H9 (cell line): ENCODE measurements at regions not wholly inside any gene's neighbourhood (a gene's known extent, or its start where the extent isn't known, plus 50 kb on each side); places are given as distances from the start of the nearest gene placed in this dataset.

ENCODE experiments used
- DNase-seq: peaks from one replicate; pipeline ENCODE4 v3.0.0-alpha.2; 2017
- H2AFZ ChIP-seq: one replicate; pipeline ENCODE4 v1.6.1; 2013; ENCODE audit warnings: mild to moderate bottlenecking, low read length, control low read depth, moderate library complexity
- H2AK5ac ChIP-seq: 2 replicates; pipeline ENCODE4 v1.6.1; 2013; ENCODE audit warnings: low read length, control low read depth, mixed read lengths; ENCODE audit not compliant: insufficient read length
- H2BK120ac ChIP-seq: one replicate; pipeline ENCODE4 v1.6.1; 2013; ENCODE audit warnings: low read depth, mild to moderate bottlenecking, low read length, control low read depth, inconsistent platforms; ENCODE audit not compliant: poor library complexity, severe bottlenecking
- H2BK12ac ChIP-seq: 2 replicates; pipeline ENCODE4 v1.6.1; 2013; ENCODE audit warnings: low read length, control low read depth, mixed read lengths, low read depth; ENCODE audit not compliant: insufficient read length
- H2BK15ac ChIP-seq: 2 replicates; pipeline ENCODE4 v1.6.1; 2013; ENCODE audit warnings: low read depth, low read length, control low read depth
- H2BK20ac ChIP-seq: one replicate; pipeline ENCODE4 v1.6.1; 2013; ENCODE audit warnings: low read depth, mild to moderate bottlenecking, low read length, control low read depth, inconsistent platforms; ENCODE audit not compliant: poor library complexity, severe bottlenecking
- H2BK5ac ChIP-seq: 2 replicates; pipeline ENCODE4 v1.6.1; 2013; ENCODE audit warnings: low read length, control low read depth, mixed read lengths; ENCODE audit not compliant: insufficient read length
- H3K14ac ChIP-seq: 2 replicates; pipeline ENCODE4 v1.6.1; 2013; ENCODE audit warnings: low read length, control low read depth; ENCODE audit not compliant: insufficient read depth
- H3K18ac ChIP-seq: 2 replicates; pipeline ENCODE4 v1.6.1; 2013; ENCODE audit warnings: low read depth, mild to moderate bottlenecking, mixed read lengths, low read length, control low read depth; ENCODE audit not compliant: insufficient read length
- H3K23ac ChIP-seq: 2 replicates; pipeline ENCODE4 v1.6.1; 2013; ENCODE audit warnings: low read length, control low read depth, mixed read lengths, low read depth; ENCODE audit not compliant: insufficient read length
- H3K23me2 ChIP-seq: 2 replicates; pipeline ENCODE4 v1.6.1; 2013; ENCODE audit warnings: low read depth, mild to moderate bottlenecking, mixed read lengths, low read length, control low read depth; ENCODE audit not compliant: insufficient read length, poor library complexity, severe bottlenecking
- H3K27ac ChIP-seq: 2 replicates; pipeline ENCODE4 v1.5.1; 2013; ENCODE audit warnings: low read length, control low read depth, mixed read lengths, low read depth; ENCODE audit not compliant: insufficient read length
- H3K27me3 ChIP-seq: 2 replicates; pipeline ENCODE4 v1.6.1; 2013; ENCODE audit warnings: low read length, control low read depth, inconsistent platforms; ENCODE audit not compliant: insufficient read depth
- H3K4ac ChIP-seq: 2 replicates; pipeline ENCODE4 v1.6.1; 2013; ENCODE audit warnings: low read depth, mild to moderate bottlenecking, control low read depth, inconsistent platforms, low read length, moderate library complexity
- H3K4me1 ChIP-seq: 2 replicates; pipeline ENCODE4 v1.6.1; 2013; ENCODE audit warnings: low read length, control low read depth, inconsistent platforms; ENCODE audit not compliant: insufficient read depth
- H3K4me2 ChIP-seq: 2 replicates; pipeline ENCODE4 v1.6.1; 2013; ENCODE audit warnings: low read length, control low read depth, mixed read lengths; ENCODE audit not compliant: insufficient read length, insufficient read depth
- H3K56ac ChIP-seq: 2 replicates; pipeline ENCODE4 v1.6.1; 2013; ENCODE audit warnings: low read depth, mild to moderate bottlenecking, mixed read lengths, low read length, control low read depth; ENCODE audit not compliant: insufficient read length
- H3K79me1 ChIP-seq: 2 replicates; pipeline ENCODE4 v1.6.1; 2013; ENCODE audit warnings: low read depth, mild to moderate bottlenecking, moderate library complexity, low read length, control low read depth, inconsistent platforms; ENCODE audit not compliant: insufficient read depth, poor library complexity, severe bottlenecking
- H3K79me2 ChIP-seq: 2 replicates; pipeline ENCODE4 v1.6.1; 2013; ENCODE audit warnings: low read length, control low read depth, inconsistent platforms; ENCODE audit not compliant: insufficient read depth
- H3K9ac ChIP-seq: 2 replicates; pipeline ENCODE4 v1.6.1; 2013; ENCODE audit warnings: low read length, control low read depth, mixed read lengths; ENCODE audit not compliant: insufficient read length; ENCODE audit errors: extremely low read depth
- H3K9me3 ChIP-seq: one replicate; pipeline ENCODE4 v1.6.1; 2013; ENCODE audit warnings: low read depth, low read length, inconsistent platforms; ENCODE audit not compliant: control insufficient read depth
- H3T11ph ChIP-seq: one replicate; pipeline ENCODE4 v1.6.1; 2013; ENCODE audit warnings: mild to moderate bottlenecking, low read length, control low read depth, inconsistent platforms
- H4K20me1 ChIP-seq: one replicate; pipeline ENCODE4 v1.6.1; 2013; ENCODE audit not compliant: control insufficient read depth, insufficient read length, insufficient read depth
- H4K5ac ChIP-seq: 2 replicates; pipeline ENCODE4 v1.6.1; 2013; ENCODE audit warnings: low read depth, mild to moderate bottlenecking, mixed read lengths, low read length, control low read depth; ENCODE audit not compliant: insufficient read length
- H4K8ac ChIP-seq: replicated peaks from 2 replicates; pipeline ENCODE4 v1.6.1; 2013; ENCODE audit warnings: low read length, control low read depth, mixed read lengths, low read depth; ENCODE audit not compliant: insufficient read length
- H4K91ac ChIP-seq: 2 replicates; pipeline ENCODE4 v1.6.1; 2013; ENCODE audit warnings: low read depth, mild to moderate bottlenecking, moderate library complexity, mixed read lengths, low read length, control low read depth; ENCODE audit not compliant: insufficient read length
- H3K27ac Mint-ChIP-seq, 3 experiments: 2 replicates in 2 of 3; 3 replicates in 1 of 3; pipeline ENCODE4 v1.8.0; 2020 to 2021; ENCODE audit warnings: mixed read lengths in 3 of 3, mild to moderate bottlenecking in 1 of 3, moderate library complexity in 1 of 3
- H3K27me3 Mint-ChIP-seq: 2 replicates; pipeline ENCODE4 v1.8.0; 2021; ENCODE audit warnings: low read depth, mild to moderate bottlenecking, moderate library complexity, mixed read lengths
- H3K36me3 Mint-ChIP-seq, 3 experiments: 2 replicates in 2 of 3; 3 replicates in 1 of 3; pipeline ENCODE4 v1.8.0; 2020 to 2021; ENCODE audit warnings: low read depth in 3 of 3, mixed read lengths in 3 of 3; ENCODE audit not compliant: insufficient read depth in 1 of 3
- H3K4me1 Mint-ChIP-seq, 2 experiments: 2 replicates each; pipeline ENCODE4 v1.8.0; 2020; ENCODE audit warnings: mixed read lengths in 2 of 2
- H3K4me3 Mint-ChIP-seq, 2 experiments: 2 replicates in 1 of 2; 3 replicates in 1 of 2; pipeline ENCODE4 v1.8.0; 2020 to 2021; ENCODE audit warnings: mild to moderate bottlenecking in 2 of 2, mixed read lengths in 2 of 2, moderate library complexity in 1 of 2
- H3K9me3 Mint-ChIP-seq, 2 experiments: 2 replicates in 1 of 2; 3 replicates in 1 of 2; pipeline ENCODE4 v1.8.0; 2020; ENCODE audit warnings: mild to moderate bottlenecking in 2 of 2, mixed read lengths in 2 of 2, moderate library complexity in 1 of 2
- CTCF ChIP-seq: fragments of 200-600 bp; sonication (generic); conservative IDR thresholded peaks from 3 replicates; pipeline ENCODE4 v1.8.0; 2021; ENCODE audit warnings: antibody characterized with exemption, mild to moderate bottlenecking
- WGBS: extraction: QIAGEN DNeasy Blood & Tissue Kit; methylation state at CpG from one replicate; pipeline ENCODE4 v1.1.7; 2013; ENCODE audit warnings: missing lambda C conversion rate, low lambda C conversion rate, mixed read lengths; ENCODE audit not compliant: insufficient read length; ENCODE audit errors: extremely low coverage; 5-methylcytosine and 5-hydroxymethylcytosine counted together

- Histone ChIP-seq H3K4me2 (no peak overlapping the region), H3K4me1 (no peaks in the 10 kb centered on the region), H2BK120ac (no peak overlapping the region), H2AK5ac (no peak overlapping the region), H4K8ac (no peak overlapping the region), H3K9me3 (no peaks in the 10 kb centered on the region), H4K91ac (no peak overlapping the region), H3K79me2 (no peaks in the 10 kb centered on the region), H3K9ac (no peak overlapping the region), H3K23ac (no peak overlapping the region), H4K5ac (peak overlapping the region; percentile 31), H3T11ph (no peak overlapping the region), H4K20me1 (no peaks in the 10 kb centered on the region), H3K18ac (no peak overlapping the region), H2AFZ (no peak overlapping the region), H3K27me3 (no peaks in the 10 kb centered on the region), H3K79me1 (no peaks in the 10 kb centered on the region), H3K14ac (no peak overlapping the region), H3K4ac (no peak overlapping the region), H2BK20ac (no peak overlapping the region), H2BK12ac (no peak overlapping the region), H3K27ac (no peak overlapping the region), H3K23me2 (no peaks in the 10 kb centered on the region), H2BK5ac (no peak overlapping the region), H3K56ac (no peak overlapping the region), H2BK15ac (no peak overlapping the region)
- H3K27ac Mint-ChIP-seq = no peak overlapping the region
- H3K27me3 Mint-ChIP-seq = no peaks in the 10 kb centered on the region; the same call in 1 of the 2 replicates
- peaks cover 5 to 15% of the 10 kb centered on the region in 2 experiments for H3K4me1 Mint-ChIP-seq
- H3K4me3 Mint-ChIP-seq = no peak overlapping the region
- no CpG with 5 or more reads among the region's 1 CpG for WGBS
- H3K36me3 Mint-ChIP-seq = no peaks in the 10 kb centered on the region; a peak in 1 of 7 replicates
- no peak for TF ChIP-seq CTCF
- no peak for DNase-seq
- H3K9me3 Mint-ChIP-seq = no peaks in the 10 kb centered on the region
These were observed 224.2 kb upstream of the TBL1XR1 start for GRCh38 chr3:177421481-177421785.
